GM13976 (cell line): ENCODE measurements at regions not wholly inside any gene's neighbourhood (a gene's known extent, or its start where the extent isn't known, plus 50 kb on each side); places are given as distances from the start of the nearest gene placed in this dataset.
A peak's percentile ranks its signal among the peaks of the same experiment; 100 is the strongest.

Experiments used
- DNase-seq: peaks from one replicate; pipeline ENCODE4 v3.0.0; 2012; ENCODE audit warnings: low spot score
- CTCF ChIP-seq: IDR thresholded peaks from 2 replicates; pipeline ENCODE4 v1.5.1; 2012; ENCODE audit warnings: borderline replicate concordance, mild to moderate bottlenecking; ENCODE audit not compliant: insufficient read depth; ENCODE audit errors: extremely low read depth, missing control alignments, control extremely low read depth
- in situ Hi-C: fragments of 300-500 bp; cut with MboI; formaldehyde crosslinking; loops from one replicate; pipeline ENCODE4 v1.12.0; 2022; ENCODE audit warnings: low sequenced_read_pairs, mixed read lengths, inconsistent platforms; ENCODE audit not compliant: unreplicated experiment

GRCh38 chr13:29939158-29939557 lies 88.7 kb upstream of the UBL3 start:
- in situ Hi-C loops = no loop called here
- DNase-seq = no peak
- no peak for TF ChIP-seq CTCF

DNA sequence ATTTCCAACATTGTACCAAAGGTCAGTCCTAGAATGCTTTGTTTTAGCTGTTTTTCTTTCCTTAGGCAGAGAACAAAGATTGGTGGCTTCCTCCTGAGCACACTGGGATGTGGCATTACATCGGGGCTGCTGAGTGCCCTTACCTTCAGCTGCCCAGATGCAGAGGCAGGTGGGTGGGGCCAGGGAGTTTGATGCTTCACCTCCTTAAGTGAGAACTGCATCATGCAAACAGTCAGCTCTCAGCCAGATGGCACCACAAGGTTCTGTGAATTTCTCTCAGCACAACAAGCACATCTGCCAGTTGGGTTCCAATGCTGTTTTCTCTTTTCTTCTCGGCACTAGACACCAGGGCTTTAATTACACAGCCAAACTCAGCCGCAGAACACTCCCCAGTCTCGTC lies 87.4 kb upstream of the UBL3 start:
- in situ Hi-C loops = no loop called here
- TF ChIP-seq CTCF = no peak
- no peak for DNase-seq

DNA sequence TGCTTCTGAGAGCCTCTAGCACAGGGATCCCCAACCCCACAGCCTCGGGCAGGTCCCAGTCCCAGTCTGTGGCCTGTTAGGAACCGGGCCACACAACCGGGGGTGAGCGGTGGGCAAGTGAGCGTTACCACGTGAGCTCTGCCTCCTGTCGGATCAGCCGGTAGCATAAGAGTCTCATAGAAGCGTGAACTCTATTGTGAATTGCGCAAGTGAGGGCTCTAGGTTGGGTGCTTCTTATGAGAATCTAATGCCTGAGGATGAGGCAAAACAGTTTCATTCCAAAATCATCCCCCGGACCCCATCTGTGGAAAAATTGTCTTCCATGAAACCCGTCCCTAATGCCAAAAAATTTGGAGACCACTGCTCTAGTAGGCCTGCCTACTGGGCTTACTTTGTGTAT lies 87.0 kb upstream of the UBL3 start:
- in situ Hi-C loops = no loop called here
- DNase-seq = no peak
- TF ChIP-seq CTCF = no peak

DNA sequence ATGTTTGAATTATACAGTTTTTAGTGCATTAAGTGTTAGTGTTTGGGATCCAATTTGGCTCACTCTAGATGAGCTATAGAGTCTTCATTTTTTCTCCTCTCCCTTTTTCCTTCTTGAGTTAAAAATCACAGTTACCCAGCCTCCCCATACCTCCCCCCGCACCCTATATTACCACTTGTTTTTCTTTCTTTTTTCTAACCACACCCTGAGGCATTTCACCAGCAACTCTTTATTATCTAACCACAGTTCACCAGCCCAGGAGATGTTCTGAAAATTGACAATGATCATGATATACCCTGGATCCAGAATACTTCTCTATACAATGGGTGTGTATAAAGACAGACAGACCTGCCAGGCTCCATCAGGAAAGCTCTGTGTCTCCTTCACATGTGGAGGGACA lies 86.5 kb upstream of the UBL3 start:
- in situ Hi-C loops = no loop called here
- DNase-seq = no peak
- TF ChIP-seq CTCF = no peak

DNA sequence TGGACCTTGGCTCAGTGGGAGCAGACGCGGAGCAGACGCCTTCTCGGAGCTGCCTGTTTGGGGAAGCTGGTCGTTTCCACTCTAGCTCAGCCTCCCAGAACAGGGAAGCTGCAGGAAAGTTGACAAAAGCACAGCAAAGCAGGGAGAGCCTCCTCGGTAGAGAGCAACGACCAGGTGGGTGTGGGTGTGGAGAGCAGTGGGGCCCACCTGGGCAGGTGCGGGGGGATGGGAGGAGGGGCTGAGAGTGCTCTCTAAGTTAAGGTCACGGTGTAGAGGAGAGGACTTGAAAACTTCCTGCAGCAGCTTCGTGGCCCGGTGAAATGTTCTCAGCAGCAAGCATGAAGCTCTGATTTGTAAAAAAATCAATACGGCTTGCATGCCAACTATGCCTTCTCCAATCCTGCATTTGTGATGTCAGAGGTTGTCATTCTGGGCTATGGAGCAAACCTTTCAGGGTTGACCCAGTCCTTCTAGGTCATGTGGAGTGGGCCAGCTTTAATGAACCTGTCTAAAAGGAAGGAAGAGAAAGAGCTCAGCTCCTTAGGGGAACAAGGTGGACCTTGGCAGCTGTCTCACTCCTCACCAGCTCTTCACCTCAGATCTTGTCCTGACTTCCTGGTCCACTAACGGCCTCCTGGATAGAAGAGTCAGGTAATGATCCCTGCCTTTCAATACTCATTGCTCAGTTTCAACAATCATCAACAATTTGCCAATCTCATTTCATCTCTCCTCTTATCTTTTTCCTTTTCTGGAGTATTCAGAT lies 85.8 kb upstream of the UBL3 start:
- no peak for TF ChIP-seq CTCF
- in situ Hi-C loops = no loop called here
- DNase-seq = peak; percentile 27

- peak; percentile 76 for DNase-seq
- in situ Hi-C loops = no loop called here
- no peak for TF ChIP-seq CTCF
Observed at GRCh38 chr13:29935309-29935981, 85.0 kb upstream of the UBL3 start.
